ENCODE measurements at regions not wholly inside any gene's neighbourhood (a gene's known extent, or its start where the extent isn't known, plus 50 kb on each side); places are given as distances from the start of the nearest gene placed in this dataset.

GRCh38 chr11:45391168-45391850 is 105.2 kb upstream of the SYT13 start:
- TF ChIP-seq TAF1 (IDR thresholded peaks at IDR 0.05; ENCODE audit: borderline replicate concordance, insufficient read depth, low read length) (no peak), REST (IDR thresholded peaks at IDR 0.05; ENCODE audit: insufficient read depth in 1 of 2, low read depth in 2 of 2, low read length in 2 of 2) (no peak), POLR2AphosphoS5 (IDR thresholded peaks at IDR 0.05; ENCODE audit: low read depth, low read length) (no peak), SIN3A (IDR thresholded peaks at IDR 0.05; ENCODE audit: borderline replicate concordance, insufficient read depth, low read length) (no peak), FOXP2 (optimal IDR thresholded peaks at IDR 0.05; ENCODE audit: borderline replicate concordance, extremely low read depth, extremely low read length, insufficient read depth) (no peak)

- TF ChIP-seq POLR2AphosphoS5 (IDR thresholded peaks at IDR 0.05; ENCODE audit: low read depth, low read length) = no peak
- no peak for TF ChIP-seq SIN3A (IDR thresholded peaks at IDR 0.05; ENCODE audit: borderline replicate concordance, insufficient read depth, low read length)
- no peak for TF ChIP-seq FOXP2 (optimal IDR thresholded peaks at IDR 0.05; ENCODE audit: borderline replicate concordance, extremely low read depth, extremely low read length, insufficient read depth)
- TF ChIP-seq TAF1 (IDR thresholded peaks at IDR 0.05; ENCODE audit: borderline replicate concordance, insufficient read depth, low read length) = no peak
- no peak for TF ChIP-seq REST (IDR thresholded peaks at IDR 0.05; ENCODE audit: insufficient read depth in 1 of 2, low read depth in 2 of 2, low read length in 2 of 2)
Observed at GRCh38 chr11:45390407-45390806, 104.3 kb upstream of the SYT13 start.

GRCh38 chr11:45388472-45388871 is 102.3 kb upstream of the SYT13 start:
- TF ChIP-seq POLR2AphosphoS5 (IDR thresholded peaks at IDR 0.05; ENCODE audit: low read depth, low read length) (no peak), TAF1 (IDR thresholded peaks at IDR 0.05; ENCODE audit: borderline replicate concordance, insufficient read depth, low read length) (no peak), REST (IDR thresholded peaks at IDR 0.05; ENCODE audit: insufficient read depth in 1 of 2, low read depth in 2 of 2, low read length in 2 of 2) (no peak), SIN3A (IDR thresholded peaks at IDR 0.05; ENCODE audit: borderline replicate concordance, insufficient read depth, low read length) (no peak), FOXP2 (optimal IDR thresholded peaks at IDR 0.05; ENCODE audit: borderline replicate concordance, extremely low read depth, extremely low read length, insufficient read depth) (no peak)

- TF ChIP-seq FOXP2 (optimal IDR thresholded peaks at IDR 0.05; ENCODE audit: borderline replicate concordance, extremely low read depth, extremely low read length, insufficient read depth) (no peak), REST (IDR thresholded peaks at IDR 0.05; ENCODE audit: insufficient read depth in 1 of 2, low read depth in 2 of 2, low read length in 2 of 2) (no peak), TAF1 (IDR thresholded peaks at IDR 0.05; ENCODE audit: borderline replicate concordance, insufficient read depth, low read length) (no peak), SIN3A (IDR thresholded peaks at IDR 0.05; ENCODE audit: borderline replicate concordance, insufficient read depth, low read length) (no peak), POLR2AphosphoS5 (IDR thresholded peaks at IDR 0.05; ENCODE audit: low read depth, low read length) (no peak)
Observed at GRCh38 chr11:45386972-45387371, 100.8 kb upstream of the SYT13 start.
